ENCODE measurements at regions not wholly inside any gene's neighbourhood (a gene's known extent, or its start where the extent isn't known, plus 50 kb on each side); places are given as distances from the start of the nearest gene placed in this dataset.
"Not testable (repeated sequence)": the region's sequence is repeated elsewhere in the genome, so short reads cannot be mapped to it uniquely, and the experiment has no call there.

- no peak for DNase-seq (ENCODE audit: low spot score)
Measured at GRCh38 chr4:92012899-92013867, 290.6 kb upstream of the GRID2 start.

GRCh38 chr4:92014067-92014466 lies 289.7 kb upstream of the GRID2 start:
- no peak for DNase-seq (ENCODE audit: low spot score)

- no peak for DNase-seq (ENCODE audit: low spot score)
Measured at GRCh38 chr4:92021203-92021602, 282.6 kb upstream of the GRID2 start.

GRCh38 chr4:92021788-92022187 lies 282.0 kb upstream of the GRID2 start:
- DNase-seq (ENCODE audit: low spot score): no peak

- DNase-seq (ENCODE audit: low spot score): not testable (repeated sequence)
Measured at GRCh38 chr4:92028830-92029229, 274.9 kb upstream of the GRID2 start.

GRCh38 chr4:92031825-92032224 lies 271.9 kb upstream of the GRID2 start:
- no peak for DNase-seq (ENCODE audit: low spot score)

GRCh38 chr4:92035666-92036065 lies 268.1 kb upstream of the GRID2 start:
- no peak for DNase-seq (ENCODE audit: low spot score)

- no peak for DNase-seq (ENCODE audit: low spot score)
Measured at GRCh38 chr4:92045718-92046117, 258.0 kb upstream of the GRID2 start.

- DNase-seq (ENCODE audit: low spot score): no peak
Measured at GRCh38 chr4:92047209-92047875, 256.4 kb upstream of the GRID2 start.

- no peak for DNase-seq (ENCODE audit: low spot score)
Measured at GRCh38 chr4:92050875-92051274, 252.9 kb upstream of the GRID2 start.

GRCh38 chr4:92059615-92060014 lies 244.2 kb upstream of the GRID2 start:
- DNase-seq (ENCODE audit: low spot score): no peak

GRCh38 chr4:92060333-92060732 lies 243.4 kb upstream of the GRID2 start:
- DNase-seq (ENCODE audit: low spot score): no peak

- no peak for DNase-seq (ENCODE audit: low spot score)
Measured at GRCh38 chr4:92064574-92064973, 239.2 kb upstream of the GRID2 start.

- DNase-seq (ENCODE audit: low spot score): no peak
Measured at GRCh38 chr4:92066485-92066884, 237.3 kb upstream of the GRID2 start.

GRCh38 chr4:92071587-92071986 lies 232.2 kb upstream of the GRID2 start:
- DNase-seq (ENCODE audit: low spot score): no peak

- DNase-seq (ENCODE audit: low spot score): no peak
Measured at GRCh38 chr4:92074839-92075238, 228.9 kb upstream of the GRID2 start.

GRCh38 chr4:92090887-92091286 lies 212.9 kb upstream of the GRID2 start:
- no peak for DNase-seq (ENCODE audit: low spot score)

- DNase-seq (ENCODE audit: low spot score): no peak
Measured at GRCh38 chr4:92091335-92091734, 212.4 kb upstream of the GRID2 start.

GRCh38 chr4:92099861-92100260 lies 203.9 kb upstream of the GRID2 start:
- DNase-seq (ENCODE audit: low spot score): no peak

GRCh38 chr4:92100975-92101374 lies 202.8 kb upstream of the GRID2 start:
- DNase-seq (ENCODE audit: low spot score): no peak

- no peak for DNase-seq (ENCODE audit: low spot score)
Measured at GRCh38 chr4:92101737-92102172, 202.0 kb upstream of the GRID2 start.

GRCh38 chr4:92104506-92104905 lies 199.3 kb upstream of the GRID2 start:
- DNase-seq (ENCODE audit: low spot score): no peak

- DNase-seq (ENCODE audit: low spot score): no peak
Measured at GRCh38 chr4:92106816-92107215, 196.9 kb upstream of the GRID2 start.

Measured in AG20443 (cell line).